ENCODE measurements at regions not wholly inside any gene's neighbourhood (a gene's known extent, or its start where the extent isn't known, plus 50 kb on each side); places are given as distances from the start of the nearest gene placed in this dataset.

- TF ChIP-seq EZH2 (IDR thresholded peaks at IDR 0.05; ENCODE audit: low read length, unreplicated experiment) (no peak), CTCF (conservative IDR thresholded peaks at IDR 0.05; ENCODE audit: low read depth, low read length) (no peak), EZH2phosphoT487 (IDR thresholded peaks at IDR 0.05; ENCODE audit: borderline replicate concordance, low read length) (no peak)
These were observed 564.2 kb downstream of the TCERG1L start for GRCh38 chr10:130747356-130747755.
